Endothelial cell of umbilical vein (primary cell): ENCODE measurements at regions not wholly inside any gene's neighbourhood (a gene's known extent, or its start where the extent isn't known, plus 50 kb on each side); places are given as distances from the start of the nearest gene placed in this dataset.

Source experiments
- BruUV-seq: library from RNA; stranded (reverse); fragments of 400-500 nt; replicated peaks from 2 replicates; lab custom pipeline; 2021; lab: Mats Ljungman, UMichigan
- CTCF ChIA-PET: fragments of 300-600, 350-600 bp; sonication (Branson Sonifier 250); formaldehyde crosslinking; loops from one replicate; lab custom pipeline; 2021; ENCODE audit warnings: antibody characterized with exemption, inconsistent platforms; lab: Charles Lee
- POLR2A ChIA-PET: fragments of 300-600, 350-600 bp; sonication (Branson Sonifier 250); formaldehyde crosslinking; loops from one replicate; lab custom pipeline; 2021; ENCODE audit warnings: antibody characterized with exemption, inconsistent platforms; lab: Charles Lee
- DNase-seq: peaks from one replicate; pipeline ENCODE4 v3.0.0-alpha.2; 2011; ENCODE audit warnings: low read depth, low spot score
- FAIRE-seq: peaks from 2 replicates; lab custom pipeline; 2011; peaks lifted over from hg19 to GRCh38; lab: Jason Lieb, UNC
- H2AFZ ChIP-seq: 2 replicates; pipeline ENCODE4 v1.6.0; 2012; ENCODE audit warnings: low read depth, low read length, control low read depth, inconsistent platforms
- H3K27ac ChIP-seq: 2 replicates; pipeline ENCODE4 v1.5.1; 2011; ENCODE audit warnings: low read depth, mild to moderate bottlenecking, control low read depth, low read length, moderate library complexity; ENCODE audit not compliant: insufficient read depth
- H3K27me3 ChIP-seq, 2 experiments: 2 replicates each; pipeline versions ENCODE4 v1.6.0 to v1.6.1; 2011; ENCODE audit warnings: low read length in 2 of 2, mixed read lengths in 1 of 2; ENCODE audit not compliant: control insufficient read depth in 2 of 2, insufficient read depth in 2 of 2
- H3K36me3 ChIP-seq, 2 experiments: 2 replicates in 1 of 2; 3 replicates in 1 of 2; pipeline ENCODE4 v1.5.1; 2011; ENCODE audit warnings: low read length in 2 of 2, mild to moderate bottlenecking in 1 of 2, moderate library complexity in 1 of 2; ENCODE audit not compliant: control insufficient read depth in 2 of 2, insufficient read depth in 2 of 2; ENCODE audit errors: extremely low read depth in 1 of 2
- H3K4me1 ChIP-seq: 3 replicates; pipeline ENCODE4 v1.5.1; 2011; ENCODE audit warnings: mild to moderate bottlenecking, low read length; ENCODE audit not compliant: control insufficient read depth, insufficient read depth; ENCODE audit errors: extremely low read depth
- H3K4me2 ChIP-seq: 2 replicates; pipeline ENCODE4 v1.6.1; 2011; ENCODE audit warnings: low read length, control low read depth, mixed read lengths; ENCODE audit not compliant: insufficient read depth
- H3K4me3 ChIP-seq, 3 experiments: fragments of 200-600 bp in 1 of 3; sonication (generic), shearing (Covaris generic) in 1 of 3; replicated peaks in 1 of 3; 2 replicates each; pipeline ENCODE4 v1.5.1; 2011 to 2016; ENCODE audit warnings: control low read depth in 3 of 3, low read length in 3 of 3, mild to moderate bottlenecking in 2 of 3, inconsistent platforms in 1 of 3, low read depth in 1 of 3, moderate library complexity in 1 of 3; ENCODE audit not compliant: insufficient read depth in 1 of 3
- H3K79me2 ChIP-seq: 2 replicates; pipeline ENCODE4 v1.6.0; 2012; ENCODE audit warnings: low read length, inconsistent platforms; ENCODE audit not compliant: control insufficient read depth, insufficient read depth
- H3K9ac ChIP-seq: replicated peaks from 2 replicates; pipeline ENCODE3; 2011; ENCODE audit warnings: low read length, control low read depth; ENCODE audit not compliant: insufficient read depth; ENCODE audit errors: extremely low read depth
- H3K9me1 ChIP-seq: replicated peaks from 3 replicates; pipeline ENCODE4 v1.6.0; 2011; ENCODE audit warnings: mild to moderate bottlenecking, low read length; ENCODE audit not compliant: control insufficient read depth, insufficient read depth; ENCODE audit errors: extremely low read depth
- H3K9me3 ChIP-seq: replicated peaks from 2 replicates; pipeline ENCODE4 v1.5.1; 2012; ENCODE audit warnings: low read length, inconsistent platforms; ENCODE audit not compliant: control insufficient read depth, insufficient read depth
- H4K20me1 ChIP-seq: replicated peaks from 2 replicates; pipeline ENCODE3; 2011; ENCODE audit warnings: mild to moderate bottlenecking, low read length; ENCODE audit not compliant: control insufficient read depth, insufficient read depth; ENCODE audit errors: extremely low read depth
- CTCF ChIP-seq, 2 donors: IDR thresholded peaks; 1 replicate in 1 of 2; 2 replicates in 1 of 2; pipeline ENCODE4 v1.5.1; 2011; ENCODE audit warnings: low read length in 2 of 2, mild to moderate bottlenecking in 2 of 2, moderate library complexity in 2 of 2, control low read depth in 1 of 2, inconsistent platforms in 1 of 2, low read depth in 1 of 2; ENCODE audit not compliant: insufficient read depth in 1 of 2; ENCODE audit errors: extremely low read depth in 1 of 2
- EZH2 ChIP-seq: IDR thresholded peaks from 2 replicates; pipeline ENCODE4 v1.6.1; 2012; ENCODE audit warnings: borderline replicate concordance, low read depth, mild to moderate bottlenecking, moderate library complexity, low read length, inconsistent platforms; ENCODE audit not compliant: severe bottlenecking
- FOS ChIP-seq: IDR thresholded peaks from 2 replicates; pipeline ENCODE4 v1.6.1; 2011; ENCODE audit warnings: mild to moderate bottlenecking, low read length, moderate library complexity, borderline replicate concordance; ENCODE audit not compliant: insufficient read depth
- GATA2 ChIP-seq: IDR thresholded peaks from 2 replicates; pipeline ENCODE4 v1.7.0; 2011; ENCODE audit warnings: low read depth, mild to moderate bottlenecking, moderate library complexity, mixed read lengths, low read length; ENCODE audit not compliant: insufficient read length, insufficient read depth
- JUN ChIP-seq: IDR thresholded peaks from 2 replicates; pipeline ENCODE4 v1.6.1; 2011; ENCODE audit warnings: borderline replicate concordance, low read depth; ENCODE audit not compliant: insufficient read length, insufficient read depth
- MAX ChIP-seq: IDR thresholded peaks from 2 replicates; pipeline ENCODE4 v1.6.1; 2011; ENCODE audit not compliant: insufficient read depth, insufficient read length
- MYC ChIP-seq: IDR thresholded peaks from one replicate; pipeline ENCODE4 v1.6.1; 2011; ENCODE audit warnings: mild to moderate bottlenecking, low read depth, low read length
- POLR2A ChIP-seq: IDR thresholded peaks from 2 replicates; pipeline ENCODE4 v1.6.1; 2012; ENCODE audit warnings: low read depth, mild to moderate bottlenecking, control low read depth, low read length
- POLR2AphosphoS5 ChIP-seq: IDR thresholded peaks from 2 replicates; pipeline ENCODE4 v1.6.1; 2012; ENCODE audit warnings: low read depth, mild to moderate bottlenecking, control low read depth, low read length, moderate library complexity; ENCODE audit not compliant: insufficient read depth
- dilution Hi-C: fragments of 300-500 bp; cut with MboI; formaldehyde crosslinking; loops from one replicate; pipeline ENCODE4 v1.15.0; 2019; ENCODE audit warnings: low sequenced_read_pairs; ENCODE audit not compliant: extremely low pct_ligation_motif_present
- intact Hi-C: fragments of 100-400 bp; cut with micrococcal nuclease; formaldehyde crosslinking; loops from one replicate; pipeline ENCODE4 v1.10.0; 2022

GRCh38 chr3:110419601-110420000 lies 652.0 kb upstream of the NECTIN3 start:
- BruUV-seq: TSS peak; percentile 97
- ChIA-PET CTCF (interaction anchor here (1.2 to 1.4 kb wide), 3 partner anchors 29 to 108 kb away, joined by 3 to 7 read pairs (median 7); no protein-coding TSS in a partner anchor), POLR2A (no interaction called here)
- DNase-seq: peak; percentile 31
- H3K36me3 ChIP-seq: no peaks in the 10 kb centered on the region
- peak overlapping the region; percentile 51 for H3K9ac ChIP-seq
- dilution Hi-C loops (no loop called here), intact Hi-C loops (loop anchor here (10.0 kb wide), 1 partner anchor 395 kb away; no protein-coding TSS in a partner anchor)
- no peaks in the 10 kb centered on the region for H4K20me1 ChIP-seq
- peak overlapping the region; percentile 70 for H3K4me2 ChIP-seq
- peaks cover 38% of the 10 kb centered on the region for H3K4me1 ChIP-seq
- H3K27me3 ChIP-seq: no peaks in the 10 kb centered on the region
- no peak overlapping the region for H2AFZ ChIP-seq
- peak overlapping the region; percentile 92 for H3K27ac ChIP-seq
- no peaks in the 10 kb centered on the region for H3K79me2 ChIP-seq
- no peaks in the 10 kb centered on the region for H3K9me1 ChIP-seq
- no peaks in the 10 kb centered on the region for H3K9me3 ChIP-seq
- H3K4me3 ChIP-seq: no peak overlapping the region
- TF ChIP-seq MAX (no peak), GATA2 (no peak), CTCF (IDR thresholded peaks at IDR 0.05; ENCODE audit: extremely low read depth in 1 of 2, insufficient read depth in 1 of 2, low read depth in 1 of 2, low read length in 2 of 2) (no peak), JUN (no peak), EZH2 (no peak), POLR2A (no peak), POLR2AphosphoS5 (no peak), MYC (no peak), FOS (no peak)
- no peak for FAIRE-seq
